ENCODE measurements at regions not wholly inside any gene's neighbourhood (a gene's known extent, or its start where the extent isn't known, plus 50 kb on each side); places are given as distances from the start of the nearest gene placed in this dataset.

DNA sequence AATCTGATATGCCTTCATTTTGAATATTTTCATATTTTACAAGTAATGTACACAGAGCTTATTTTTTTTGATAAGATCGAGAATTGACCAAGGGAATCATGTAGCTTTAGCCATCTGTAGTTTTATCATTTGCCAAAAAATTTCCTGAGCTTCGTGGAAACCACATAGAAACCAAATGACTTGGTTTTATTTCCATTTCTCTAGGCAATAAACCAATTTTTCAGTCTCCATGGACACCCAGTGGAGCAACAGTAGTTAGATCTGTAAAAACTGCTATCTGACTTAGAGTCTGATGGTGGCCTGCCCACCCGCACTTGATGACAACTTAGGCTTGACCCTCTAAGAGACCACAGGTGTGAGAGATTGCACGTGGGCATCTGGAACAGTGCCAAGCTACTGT, 127.8 kb upstream of the CDK6 start:
- Histone ChIP-seq H3K4me3 (ENCODE audit: severe bottlenecking) (no peak overlapping the region), H3K27ac (ENCODE audit: poor library complexity, severe bottlenecking) (no peak overlapping the region), H3K4me1 (ENCODE audit: insufficient read depth, poor library complexity, severe bottlenecking) (no peaks in the 10 kb centered on the region), H3K27me3 (ENCODE audit: insufficient read depth, poor library complexity, severe bottlenecking) (no peaks in the 10 kb centered on the region), H3K36me3 (ENCODE audit: low read depth) (no peaks in the 10 kb centered on the region), H3K9me3 (ENCODE audit: severe bottlenecking) (no peaks in the 10 kb centered on the region)
- DNase-seq (ENCODE audit: low spot score): no peak
- no peak for ATAC-seq (ENCODE audit: low read depth)
- TF ChIP-seq, protein P1, sequence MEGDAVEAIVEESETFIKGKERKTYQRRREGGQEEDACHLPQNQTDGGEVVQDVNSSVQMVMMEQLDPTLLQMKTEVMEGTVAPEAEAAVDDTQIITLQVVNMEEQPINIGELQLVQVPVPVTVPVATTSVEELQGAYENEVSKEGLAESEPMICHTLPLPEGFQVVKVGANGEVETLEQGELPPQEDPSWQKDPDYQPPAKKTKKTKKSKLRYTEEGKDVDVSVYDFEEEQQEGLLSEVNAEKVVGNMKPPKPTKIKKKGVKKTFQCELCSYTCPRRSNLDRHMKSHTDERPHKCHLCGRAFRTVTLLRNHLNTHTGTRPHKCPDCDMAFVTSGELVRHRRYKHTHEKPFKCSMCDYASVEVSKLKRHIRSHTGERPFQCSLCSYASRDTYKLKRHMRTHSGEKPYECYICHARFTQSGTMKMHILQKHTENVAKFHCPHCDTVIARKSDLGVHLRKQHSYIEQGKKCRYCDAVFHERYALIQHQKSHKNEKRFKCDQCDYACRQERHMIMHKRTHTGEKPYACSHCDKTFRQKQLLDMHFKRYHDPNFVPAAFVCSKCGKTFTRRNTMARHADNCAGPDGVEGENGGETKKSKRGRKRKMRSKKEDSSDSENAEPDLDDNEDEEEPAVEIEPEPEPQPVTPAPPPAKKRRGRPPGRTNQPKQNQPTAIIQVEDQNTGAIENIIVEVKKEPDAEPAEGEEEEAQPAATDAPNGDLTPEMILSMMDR (IDR thresholded peaks at IDR 0.05; ENCODE audit: poor library complexity, severe bottlenecking): no peak

DNA sequence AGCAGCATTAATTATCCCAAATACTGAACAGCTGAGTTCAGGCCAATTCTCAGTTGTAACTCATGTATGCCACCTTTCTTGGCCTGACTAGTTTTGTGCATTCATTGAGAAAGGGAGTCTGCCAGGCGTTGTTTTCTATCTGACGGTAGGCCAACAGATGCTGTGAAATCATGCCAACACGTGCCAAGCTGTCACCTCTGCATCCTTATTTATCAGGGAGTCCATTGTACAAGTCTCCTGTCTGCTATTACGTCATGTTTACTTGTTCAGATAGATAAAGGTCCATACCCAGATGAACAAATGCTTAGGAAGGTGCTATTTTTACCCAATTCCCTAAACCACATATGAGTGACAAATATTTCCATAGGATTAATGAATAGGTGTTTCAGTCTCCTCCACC, 127.2 kb upstream of the CDK6 start:
- ATAC-seq (ENCODE audit: low read depth) (no peak), DNase-seq (ENCODE audit: low spot score) (no peak)
- no peaks in the 10 kb centered on the region for H3K27me3 ChIP-seq (ENCODE audit: insufficient read depth, poor library complexity, severe bottlenecking)
- TF ChIP-seq, protein P1 (IDR thresholded peaks at IDR 0.05; ENCODE audit: poor library complexity, severe bottlenecking): no peak
- H3K4me1 ChIP-seq (ENCODE audit: insufficient read depth, poor library complexity, severe bottlenecking): no peaks in the 10 kb centered on the region
- no peak overlapping the region for H3K4me3 ChIP-seq (ENCODE audit: severe bottlenecking)
- H3K36me3 ChIP-seq (ENCODE audit: low read depth): no peaks in the 10 kb centered on the region
- no peaks in the 10 kb centered on the region for H3K9me3 ChIP-seq (ENCODE audit: severe bottlenecking)
- no peak overlapping the region for H3K27ac ChIP-seq (ENCODE audit: poor library complexity, severe bottlenecking)

DNA sequence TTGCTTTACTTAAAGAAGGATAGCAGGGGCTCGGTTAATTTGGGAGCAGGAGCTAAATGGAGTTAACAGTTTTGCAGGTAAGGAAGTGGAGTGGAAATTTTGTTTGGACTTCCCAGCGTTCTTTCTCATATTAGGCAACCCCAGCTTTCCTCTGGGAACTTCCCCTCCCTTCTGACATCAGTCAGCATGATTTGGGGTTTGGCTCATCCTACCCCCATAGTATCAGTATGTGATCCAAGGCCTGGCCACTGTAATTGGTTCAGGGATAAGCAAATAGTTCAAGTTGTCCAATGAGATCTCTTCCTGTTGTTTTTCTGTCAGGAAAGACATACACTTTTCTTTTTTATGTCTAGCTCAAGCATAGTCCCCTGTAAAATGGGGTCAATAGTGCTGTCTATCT, 125.6 kb upstream of the CDK6 start:
- no peaks in the 10 kb centered on the region for H3K27me3 ChIP-seq (ENCODE audit: insufficient read depth, poor library complexity, severe bottlenecking)
- H3K27ac ChIP-seq (ENCODE audit: poor library complexity, severe bottlenecking): no peak overlapping the region
- DNase-seq (ENCODE audit: low spot score) (no peak), ATAC-seq (ENCODE audit: low read depth) (no peak)
- H3K4me3 ChIP-seq (ENCODE audit: severe bottlenecking): no peak overlapping the region
- H3K9me3 ChIP-seq (ENCODE audit: severe bottlenecking): no peaks in the 10 kb centered on the region
- no peaks in the 10 kb centered on the region for H3K36me3 ChIP-seq (ENCODE audit: low read depth)
- H3K4me1 ChIP-seq (ENCODE audit: insufficient read depth, poor library complexity, severe bottlenecking): no peaks in the 10 kb centered on the region
- TF ChIP-seq, protein P1 (IDR thresholded peaks at IDR 0.05; ENCODE audit: poor library complexity, severe bottlenecking): no peak

DNA sequence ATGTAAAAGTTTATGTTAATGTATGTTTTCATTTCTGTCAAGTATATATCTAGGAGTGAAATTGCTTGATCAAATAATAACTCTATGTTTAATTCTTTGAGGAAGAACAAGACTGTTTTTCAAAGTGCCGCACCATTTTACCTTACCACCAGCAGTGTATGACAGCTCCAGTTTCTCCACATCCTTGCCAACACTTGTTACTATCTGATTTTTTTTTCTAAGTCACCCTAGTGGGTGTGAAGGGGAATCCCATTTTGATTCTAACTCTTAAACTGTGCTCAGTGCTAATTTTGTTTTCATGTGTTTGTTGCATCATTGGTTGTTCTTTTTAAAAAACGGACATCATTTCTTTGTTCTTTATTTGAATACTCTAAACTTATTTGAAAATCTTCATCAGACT, 120.2 kb upstream of the CDK6 start:
- H3K9me3 ChIP-seq (ENCODE audit: severe bottlenecking): peaks cover 3% of the 10 kb centered on the region
- H3K4me1 ChIP-seq (ENCODE audit: insufficient read depth, poor library complexity, severe bottlenecking): no peaks in the 10 kb centered on the region
- H3K27ac ChIP-seq (ENCODE audit: poor library complexity, severe bottlenecking): no peak overlapping the region
- TF ChIP-seq, protein P1 (IDR thresholded peaks at IDR 0.05; ENCODE audit: poor library complexity, severe bottlenecking): no peak
- no peaks in the 10 kb centered on the region for H3K27me3 ChIP-seq (ENCODE audit: insufficient read depth, poor library complexity, severe bottlenecking)
- DNase-seq (ENCODE audit: low spot score) (no peak), ATAC-seq (ENCODE audit: low read depth) (no peak)
- H3K4me3 ChIP-seq (ENCODE audit: severe bottlenecking): no peak overlapping the region
- no peaks in the 10 kb centered on the region for H3K36me3 ChIP-seq (ENCODE audit: low read depth)

DNA sequence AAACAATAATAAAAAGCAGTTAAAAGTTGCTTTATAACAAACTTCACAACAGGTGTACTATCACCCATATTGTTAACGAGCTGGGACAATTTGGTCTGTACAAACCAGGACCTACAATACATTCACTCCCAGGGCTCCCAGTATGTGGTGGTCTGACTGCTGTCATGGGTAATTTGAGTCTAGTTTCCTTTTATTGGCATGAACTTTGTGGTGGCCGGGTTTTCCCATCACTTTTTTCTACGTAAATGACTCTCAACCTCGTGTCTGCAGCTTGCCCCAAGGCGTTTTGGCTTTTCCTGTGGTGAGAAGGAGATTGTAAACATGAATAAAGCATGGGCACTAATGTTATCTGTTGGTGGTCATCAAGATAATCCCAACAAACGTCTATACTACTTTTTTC, 118.7 kb upstream of the CDK6 start:
- Histone ChIP-seq H3K36me3 (ENCODE audit: low read depth) (no peaks in the 10 kb centered on the region), H3K4me3 (ENCODE audit: severe bottlenecking) (no peak overlapping the region), H3K27me3 (ENCODE audit: insufficient read depth, poor library complexity, severe bottlenecking) (no peaks in the 10 kb centered on the region), H3K4me1 (ENCODE audit: insufficient read depth, poor library complexity, severe bottlenecking) (no peaks in the 10 kb centered on the region), H3K9me3 (ENCODE audit: severe bottlenecking) (peaks cover 3% of the 10 kb centered on the region), H3K27ac (ENCODE audit: poor library complexity, severe bottlenecking) (no peak overlapping the region)
- ATAC-seq (ENCODE audit: low read depth): no peak
- DNase-seq (ENCODE audit: low spot score): no peak
- TF ChIP-seq, protein P1 (IDR thresholded peaks at IDR 0.05; ENCODE audit: poor library complexity, severe bottlenecking): no peak

All from RWPE2 (cell line).